Cerebellar cortex (tissue), 1 donor: ENCODE measurements at regions not wholly inside any gene's neighbourhood (a gene's known extent, or its start where the extent isn't known, plus 50 kb on each side); places are given as distances from the start of the nearest gene placed in this dataset.

Source experiments
- DNase-seq: peaks from one replicate; pipeline ENCODE4 v3.0.0-alpha.2; 2015; ENCODE audit warnings: low spot score

DNA sequence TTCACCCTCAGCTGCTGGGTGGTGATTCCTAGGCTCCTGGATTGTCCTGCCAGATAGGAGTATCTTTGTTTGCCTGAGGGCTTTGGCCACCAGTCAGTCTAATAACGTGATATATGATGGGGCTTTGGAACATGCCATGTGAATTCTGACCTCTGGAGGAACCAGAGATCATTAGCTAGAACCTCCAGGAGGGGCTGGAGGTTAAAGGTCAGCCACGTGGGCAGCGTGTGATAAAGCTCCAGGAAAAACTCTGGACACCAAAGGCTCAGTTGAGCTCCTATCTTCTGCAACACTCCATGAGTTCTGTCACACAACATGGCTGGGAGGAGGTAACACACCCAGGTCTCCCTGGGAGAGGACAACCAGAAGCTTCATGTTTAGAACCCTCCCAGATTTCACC lies 251.1 kb downstream of the DAD1 start:
- no peak for DNase-seq

- DNase-seq, result no peak
Observed at GRCh38 chr14:22337521-22337920, 251.5 kb downstream of the DAD1 start.

- no peak for DNase-seq
Observed at GRCh38 chr14:22336031-22336430, 253.0 kb downstream of the DAD1 start.

DNA sequence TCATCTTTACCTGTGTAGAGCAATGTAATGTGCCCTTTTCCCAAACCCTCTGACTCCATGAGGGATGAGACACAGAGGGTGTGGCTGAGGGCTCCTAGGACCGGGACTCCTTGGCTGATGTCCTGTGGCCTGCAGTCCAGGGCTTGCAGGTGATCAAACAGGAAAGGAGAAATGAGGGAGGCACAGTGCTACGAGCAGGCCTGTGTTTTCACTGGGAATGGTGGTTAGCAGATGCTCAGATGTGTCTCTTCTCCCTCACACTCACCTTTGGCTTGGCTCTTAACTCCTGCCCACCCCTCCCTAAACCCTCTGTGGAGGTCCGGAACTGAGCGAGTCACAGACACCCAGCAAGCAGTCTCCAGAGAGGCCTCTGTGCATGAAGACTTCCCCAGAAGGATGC lies 254.4 kb downstream of the DAD1 start:
- DNase-seq, result no peak

DNA sequence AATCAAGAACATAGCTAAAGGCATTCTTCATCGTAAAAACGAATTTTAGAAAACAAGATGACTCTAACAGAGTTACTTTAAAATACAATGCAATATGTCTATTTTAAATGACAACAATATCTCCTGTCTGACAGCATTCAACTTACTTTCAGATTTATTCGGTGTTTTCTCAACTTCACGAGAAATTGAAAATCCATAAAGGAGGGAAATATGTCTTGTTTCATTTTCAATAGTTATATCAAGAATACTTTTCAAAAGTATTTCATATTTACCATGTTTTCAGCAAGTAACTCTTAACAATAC lies 254.8 kb downstream of the DAD1 start:
- DNase-seq, result no peak

- DNase-seq, result no peak
Observed at GRCh38 chr14:22333422-22334274, 255.4 kb downstream of the DAD1 start.

GRCh38 chr14:22332686-22333421 lies 256.2 kb downstream of the DAD1 start:
- no peak for DNase-seq

- no peak for DNase-seq
Observed at GRCh38 chr14:22329371-22329770, 259.7 kb downstream of the DAD1 start.

DNA sequence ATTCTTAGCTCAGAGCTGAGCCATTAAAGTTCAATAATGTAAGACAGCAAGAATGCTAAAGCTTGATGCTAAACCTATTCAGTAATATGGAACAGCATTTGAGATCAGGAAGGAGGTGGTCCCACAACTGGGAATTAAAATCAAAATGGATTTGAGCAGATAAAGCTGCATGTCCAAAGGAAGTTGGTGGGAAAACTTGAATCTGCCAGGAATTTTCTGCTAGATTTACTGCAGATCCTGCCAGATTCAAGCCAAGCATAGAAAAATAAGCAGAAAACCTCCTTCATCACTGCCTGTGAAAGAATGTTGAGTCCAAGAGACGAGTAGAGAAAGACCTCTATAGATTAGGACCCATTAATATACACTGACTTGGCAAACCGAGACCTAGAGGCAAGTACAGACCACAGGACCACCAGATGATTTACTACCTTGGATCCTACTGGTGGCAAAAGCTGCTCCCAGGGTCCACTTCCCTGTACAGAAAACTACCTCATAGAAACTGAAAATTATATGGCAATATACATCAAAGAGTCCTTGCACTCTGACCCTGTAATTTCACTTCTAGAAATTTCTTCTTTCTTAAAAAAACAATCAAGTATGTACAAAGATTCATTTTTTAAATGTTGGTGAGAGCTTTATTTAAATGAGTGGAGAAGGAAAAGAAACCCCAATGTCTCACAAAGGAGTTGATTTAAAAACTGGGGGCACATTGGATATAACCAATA lies 263.2 kb downstream of the DAD1 start:
- DNase-seq, result no peak

- DNase-seq, result no peak
Observed at GRCh38 chr14:22320362-22320750, 268.7 kb downstream of the DAD1 start.

DNA sequence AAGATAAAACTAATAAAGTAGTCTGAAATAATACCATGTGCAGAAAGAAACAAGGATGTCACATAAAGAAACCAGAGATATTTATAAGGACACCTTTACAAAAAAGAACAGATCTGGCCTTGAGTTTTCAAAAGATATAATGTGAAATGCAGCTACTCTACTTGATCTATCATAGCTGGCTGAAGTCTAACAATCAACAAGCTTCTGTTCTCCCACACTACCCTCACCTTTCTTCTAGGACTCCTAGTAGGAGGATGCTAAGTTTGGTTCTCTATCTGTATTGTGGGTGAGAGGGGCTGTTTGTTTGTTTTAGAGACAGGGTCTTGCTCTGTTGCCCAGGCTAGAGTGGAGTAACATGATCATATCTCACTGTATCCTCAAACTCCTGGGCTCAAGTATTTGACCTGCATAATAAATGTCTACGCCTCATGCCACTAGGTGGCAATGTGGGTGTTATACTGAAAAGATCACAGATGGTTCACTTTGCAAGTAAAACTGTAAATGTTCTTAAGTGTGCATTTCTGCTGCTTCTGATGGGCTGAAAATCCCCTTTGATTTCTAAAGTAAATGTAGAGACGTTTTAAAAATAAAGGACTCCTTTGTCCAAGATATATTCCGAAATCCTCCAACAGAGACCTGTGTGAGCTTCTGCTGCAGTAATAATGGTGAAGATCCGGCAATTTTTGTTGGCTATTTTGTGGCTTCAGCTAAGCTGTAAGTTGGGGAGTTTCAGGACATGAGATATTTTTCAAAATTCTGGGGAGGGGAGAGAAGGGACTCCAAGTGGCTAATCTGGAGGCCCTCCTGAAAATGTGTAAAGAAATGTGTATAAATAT lies 269.3 kb downstream of the DAD1 start:
- peak; percentile 58 for DNase-seq

DNA sequence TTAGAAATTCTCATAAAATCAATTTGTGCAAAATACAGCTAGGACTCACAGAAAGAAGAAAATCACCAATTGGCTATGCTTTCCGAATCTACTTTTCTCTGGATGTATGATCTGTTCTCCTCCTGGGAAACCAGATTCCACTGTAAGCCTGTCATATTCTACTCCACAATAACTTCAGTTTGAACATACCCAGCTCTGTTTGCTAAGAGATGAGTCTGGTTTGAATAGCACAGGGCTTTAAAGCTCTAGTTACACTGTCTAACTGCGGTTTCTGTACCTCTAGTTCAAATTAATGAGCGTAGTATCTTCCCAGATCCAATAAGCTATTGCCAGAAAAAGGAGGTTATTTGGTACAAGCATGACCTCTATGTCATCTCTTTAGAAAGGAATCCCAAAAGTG lies 270.1 kb downstream of the DAD1 start:
- DNase-seq, result no peak

DNA sequence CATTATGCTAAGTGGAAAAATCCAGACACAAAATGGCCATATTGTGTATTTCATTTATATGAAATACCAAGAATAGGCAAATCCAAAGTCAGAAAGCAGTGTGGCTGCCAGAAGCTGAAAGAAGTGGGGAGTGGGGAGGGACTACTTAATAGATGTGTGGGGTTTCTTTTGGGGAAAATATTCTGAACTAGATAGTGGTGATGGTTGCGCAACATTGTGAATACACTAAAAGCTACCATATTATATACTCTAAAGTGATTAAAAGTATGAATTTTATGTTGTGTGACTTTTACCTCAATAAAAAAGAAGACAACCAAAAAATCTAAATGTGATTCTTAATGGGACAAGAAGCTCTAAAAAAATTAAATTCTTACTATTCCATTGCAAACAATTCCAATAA lies 272.6 kb downstream of the DAD1 start:
- no peak for DNase-seq

DNA sequence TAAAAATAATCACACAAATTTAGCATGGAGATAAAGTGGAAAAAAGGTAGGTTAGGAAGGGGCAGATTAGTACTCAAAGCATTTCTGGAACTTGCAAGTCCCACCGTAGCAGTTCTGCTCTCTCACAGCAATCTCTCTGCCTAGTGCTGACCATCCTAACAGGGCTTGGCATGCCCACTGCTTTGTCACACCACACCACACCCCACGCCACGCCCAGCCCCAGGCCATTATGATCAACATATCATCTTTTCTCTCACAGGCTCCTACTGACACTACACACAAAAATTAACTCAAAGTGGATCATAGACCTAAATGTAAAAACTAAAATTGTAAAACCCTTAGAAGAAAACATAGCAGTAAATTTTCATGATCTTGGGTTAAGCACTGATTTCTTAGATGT lies 273.7 kb downstream of the DAD1 start:
- DNase-seq, result no peak

DNA sequence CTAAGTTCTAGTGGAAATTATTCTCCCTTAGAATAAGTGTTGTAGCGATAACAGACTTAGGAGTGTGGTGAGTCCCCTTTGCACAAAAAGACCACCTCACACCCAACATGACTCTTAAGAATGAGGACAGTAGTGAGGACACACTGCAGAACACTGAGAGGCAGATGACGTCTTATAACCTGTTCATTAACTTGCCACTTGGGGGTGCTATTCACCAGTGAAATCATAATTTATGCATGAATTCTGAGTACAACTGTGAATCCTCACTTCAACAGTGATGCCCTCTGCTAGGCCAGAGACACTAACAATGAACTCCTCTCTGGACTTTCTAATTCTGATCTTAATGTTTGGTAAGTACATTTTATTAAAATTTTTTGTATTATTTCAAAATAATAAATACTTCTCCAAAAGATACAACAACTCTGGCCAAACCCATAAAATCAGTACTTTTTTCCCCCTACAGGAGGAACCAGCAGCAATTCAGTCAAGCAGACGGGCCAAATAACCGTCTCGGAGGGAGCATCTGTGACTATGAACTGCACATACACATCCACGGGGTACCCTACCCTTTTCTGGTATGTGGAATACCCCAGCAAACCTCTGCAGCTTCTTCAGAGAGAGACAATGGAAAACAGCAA lies 274.7 kb downstream of the DAD1 start:
- DNase-seq, result peak; percentile 42

- no peak for DNase-seq
Observed at GRCh38 chr14:22313172-22313801, 275.7 kb downstream of the DAD1 start.

GRCh38 chr14:22311636-22312035 lies 277.4 kb downstream of the DAD1 start:
- no peak for DNase-seq

DNA sequence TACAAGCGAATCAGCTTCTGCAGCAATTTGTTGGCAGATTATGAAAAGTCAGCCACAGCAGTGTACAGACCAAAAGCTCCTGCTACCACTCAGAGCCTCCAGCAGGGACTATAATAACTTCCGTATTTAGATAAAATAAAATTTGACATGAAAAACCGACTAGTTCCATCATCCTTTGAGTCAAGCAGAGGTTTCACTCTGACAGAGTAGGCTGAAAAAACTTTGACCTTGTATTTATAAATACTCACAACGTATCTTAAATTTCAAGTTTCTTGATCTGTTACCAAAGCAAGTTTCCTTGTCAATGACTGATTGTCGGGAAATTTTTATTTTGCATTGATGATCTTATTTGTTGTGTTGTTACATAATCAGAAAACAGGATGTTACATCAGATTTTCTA lies 283.4 kb downstream of the DAD1 start:
- DNase-seq, result no peak

- DNase-seq, result no peak
Observed at GRCh38 chr14:22304326-22304725, 284.7 kb downstream of the DAD1 start.

- no peak for DNase-seq
Observed at GRCh38 chr14:22303589-22304195, 285.3 kb downstream of the DAD1 start.

DNA sequence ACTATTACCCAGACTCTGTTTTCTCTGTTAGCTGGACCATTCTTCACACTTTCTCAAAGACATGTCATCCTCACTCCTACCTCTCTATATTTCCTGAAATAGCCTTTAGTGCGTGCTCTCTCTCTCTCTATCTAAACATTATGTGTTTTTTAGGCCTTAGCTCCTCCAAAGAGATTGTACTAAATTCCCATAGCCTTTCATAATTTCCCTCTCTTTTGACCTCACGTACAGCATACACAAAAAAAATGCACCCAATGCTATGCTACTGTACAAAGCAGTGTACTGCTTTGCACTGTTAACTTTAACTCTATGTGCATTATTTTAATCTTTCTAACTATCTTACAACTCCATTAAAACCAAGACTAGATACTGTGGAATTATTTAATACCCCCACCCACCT lies 288.4 kb downstream of the DAD1 start:
- DNase-seq, result no peak
